ENCODE measurements at regions not wholly inside any gene's neighbourhood (a gene's known extent, or its start where the extent isn't known, plus 50 kb on each side); places are given as distances from the start of the nearest gene placed in this dataset.

- TF ChIP-seq CTCF (IDR thresholded peaks at IDR 0.05): no peak
- intact Hi-C loops (cut with DNase I): no loop called here
- ATAC-seq (peak; percentile 93), DNase-seq (no peak)
- Histone ChIP-seq H3K36me3 (no peaks in the 10 kb centered on the region), H3K4me3 (no peak overlapping the region), H3K27ac (no peak overlapping the region), H3K9me3 (no peaks in the 10 kb centered on the region), H3K27me3 (no peaks in the 10 kb centered on the region), H3K4me1 (no peaks in the 10 kb centered on the region)
Measured at GRCh38 chr6:45803071-45803470, 212.6 kb downstream of the CLIC5 start.

DNA sequence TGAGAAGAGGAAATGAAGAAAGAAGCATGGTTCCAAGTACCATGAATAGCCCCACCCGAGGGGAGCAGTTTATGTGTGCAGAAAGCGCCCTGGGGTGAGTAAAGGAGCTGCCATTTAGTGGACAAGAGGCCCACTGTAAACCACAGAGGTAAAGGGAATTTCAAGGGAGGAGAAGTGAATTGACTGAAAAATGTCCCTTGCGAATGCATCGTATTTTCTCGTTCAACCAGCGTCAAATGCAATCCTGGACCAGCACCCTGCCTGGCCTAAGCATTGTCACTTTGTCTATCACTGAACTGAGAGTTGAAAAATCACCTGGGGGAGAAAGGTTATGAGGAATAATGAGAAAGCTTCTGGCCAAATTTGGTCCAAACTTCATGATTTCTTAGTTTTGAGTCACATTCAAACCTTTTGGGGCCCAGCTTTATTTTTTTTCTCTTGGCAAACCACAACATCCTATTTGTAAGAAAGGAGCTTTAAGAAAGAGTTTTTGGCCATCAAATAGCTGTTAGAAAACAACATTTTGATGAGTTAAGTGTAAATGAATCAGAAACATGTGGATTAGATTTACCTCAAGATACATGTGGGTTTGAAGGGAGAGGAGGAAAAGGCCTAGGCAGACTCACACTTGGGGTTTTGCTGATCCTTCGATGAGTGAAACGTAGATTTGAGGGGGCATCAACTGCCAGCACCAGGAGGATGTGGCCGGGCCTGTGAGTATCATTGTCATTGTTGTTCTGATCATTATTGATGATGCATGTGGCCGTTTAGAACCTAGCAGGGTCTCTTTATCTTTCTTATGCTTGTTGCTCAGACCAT, 214.0 kb downstream of the CLIC5 start:
- DNase-seq (no peak), ATAC-seq (no peak)
- Histone ChIP-seq H3K36me3 (no peaks in the 10 kb centered on the region), H3K4me1 (no peaks in the 10 kb centered on the region), H3K4me3 (no peak overlapping the region), H3K27me3 (no peaks in the 10 kb centered on the region), H3K9me3 (no peaks in the 10 kb centered on the region), H3K27ac (no peak overlapping the region)
- TF ChIP-seq CTCF (IDR thresholded peaks at IDR 0.05): no peak
- intact Hi-C loops (cut with DNase I): no loop called here

GRCh38 chr6:45800911-45801310, 214.7 kb downstream of the CLIC5 start:
- H3K9me3 ChIP-seq: no peaks in the 10 kb centered on the region
- H3K4me3 ChIP-seq: no peak overlapping the region
- no peaks in the 10 kb centered on the region for H3K27me3 ChIP-seq
- no peaks in the 10 kb centered on the region for H3K36me3 ChIP-seq
- no peak overlapping the region for H3K27ac ChIP-seq
- H3K4me1 ChIP-seq: no peaks in the 10 kb centered on the region
- no peak for DNase-seq
- no peak for ATAC-seq
- intact Hi-C loops (cut with DNase I): no loop called here
- no peak for TF ChIP-seq CTCF (IDR thresholded peaks at IDR 0.05)

- H3K27me3 ChIP-seq: no peaks in the 10 kb centered on the region
- no peaks in the 10 kb centered on the region for H3K36me3 ChIP-seq
- intact Hi-C loops (cut with DNase I): no loop called here
- ATAC-seq (no peak), DNase-seq (no peak)
- no peak overlapping the region for H3K27ac ChIP-seq
- no peak overlapping the region for H3K4me3 ChIP-seq
- no peaks in the 10 kb centered on the region for H3K9me3 ChIP-seq
- H3K4me1 ChIP-seq: no peaks in the 10 kb centered on the region
- no peak for TF ChIP-seq CTCF (IDR thresholded peaks at IDR 0.05)
Measured at GRCh38 chr6:45795678-45796077, 220.0 kb downstream of the CLIC5 start.

DNA sequence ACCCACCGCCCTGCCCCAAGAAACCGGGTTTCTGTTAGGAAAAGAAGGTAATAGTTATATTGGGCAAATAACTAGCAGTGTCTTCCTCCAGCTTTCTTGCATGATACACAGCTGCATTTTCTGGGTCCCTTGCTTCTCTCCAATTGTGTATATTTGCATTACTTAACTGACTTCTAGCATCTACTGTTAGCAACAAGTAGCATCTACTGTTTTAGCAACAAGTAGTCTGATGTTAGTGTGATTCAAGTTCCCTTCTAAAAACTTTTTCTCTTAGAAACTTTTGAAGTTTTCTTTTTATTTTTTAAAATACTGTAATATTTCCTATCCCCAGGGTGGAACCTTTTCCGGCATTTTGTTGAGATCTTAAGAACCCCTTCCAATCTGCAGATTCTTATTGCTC, 221.2 kb downstream of the CLIC5 start:
- no peak overlapping the region for H3K4me3 ChIP-seq
- H3K9me3 ChIP-seq: no peaks in the 10 kb centered on the region
- no peak for TF ChIP-seq CTCF (IDR thresholded peaks at IDR 0.05)
- H3K27me3 ChIP-seq: no peaks in the 10 kb centered on the region
- ATAC-seq: no peak
- H3K4me1 ChIP-seq: no peaks in the 10 kb centered on the region
- no peak for DNase-seq
- H3K27ac ChIP-seq: no peak overlapping the region
- intact Hi-C loops (cut with DNase I): no loop called here
- H3K36me3 ChIP-seq: no peaks in the 10 kb centered on the region

Data from upper lobe of right lung (tissue), 1 donor.